Activated CD8-positive, alpha-beta T cell treated with anti-CD3 and anti-CD28 coated beads for 36 hours (primary cell): ENCODE measurements at regions not wholly inside any gene's neighbourhood (a gene's known extent, or its start where the extent isn't known, plus 50 kb on each side); places are given as distances from the start of the nearest gene placed in this dataset.

Experiments used
- ATAC-seq: fragments of 200-7000 bp; cut with Tn5 transposase; one replicate; pipeline ENCODE4 v1.10.0; 2021; ENCODE audit warnings: mild to moderate bottlenecking, moderate library complexity
- CTCF ChIA-PET: fragments of 350-600 bp; sonication (Branson Sonifier 250); formaldehyde crosslinking; loops from one replicate; lab custom pipeline; 2021; ENCODE audit warnings: antibody characterized with exemption; lab: Charles Lee
- POLR2A ChIA-PET: fragments of 350-600 bp; sonication (Branson Sonifier 250); formaldehyde crosslinking; loops from one replicate; lab custom pipeline; 2021; ENCODE audit warnings: antibody characterized with exemption; lab: Charles Lee
- DNase-seq: peaks from one replicate; pipeline ENCODE4 v3.0.0-alpha.2; 2020
- H3K27ac Mint-ChIP-seq: one replicate; pipeline ENCODE4 v1.8.0; 2021; ENCODE audit warnings: mild to moderate bottlenecking, mixed read lengths
- H3K27me3 Mint-ChIP-seq: one replicate; pipeline ENCODE4 v1.8.0; 2021; ENCODE audit warnings: mixed read lengths
- H3K36me3 Mint-ChIP-seq: one replicate; pipeline ENCODE4 v1.8.0; 2021; ENCODE audit warnings: low read depth, mixed read lengths
- H3K4me1 Mint-ChIP-seq: one replicate; pipeline ENCODE4 v1.8.0; 2021; ENCODE audit warnings: low read depth, mixed read lengths
- H3K4me3 Mint-ChIP-seq: one replicate; pipeline ENCODE4 v1.8.0; 2021; ENCODE audit warnings: mild to moderate bottlenecking, moderate library complexity, mixed read lengths
- H3K9me3 Mint-ChIP-seq: one replicate; pipeline ENCODE4 v1.8.0; 2021; ENCODE audit warnings: mixed read lengths
- intact Hi-C: fragments of 100-400 bp; cut with micrococcal nuclease; formaldehyde crosslinking; loops from one replicate; pipeline ENCODE4 v1.10.0; 2022
- TF ChIP-seq, protein P1 (sequence below): fragments of 200-600 bp; IDR thresholded peaks from one replicate; pipeline ENCODE4 v1.8.0; 2022; ENCODE audit warnings: antibody characterized with exemption, mild to moderate bottlenecking

DNA sequence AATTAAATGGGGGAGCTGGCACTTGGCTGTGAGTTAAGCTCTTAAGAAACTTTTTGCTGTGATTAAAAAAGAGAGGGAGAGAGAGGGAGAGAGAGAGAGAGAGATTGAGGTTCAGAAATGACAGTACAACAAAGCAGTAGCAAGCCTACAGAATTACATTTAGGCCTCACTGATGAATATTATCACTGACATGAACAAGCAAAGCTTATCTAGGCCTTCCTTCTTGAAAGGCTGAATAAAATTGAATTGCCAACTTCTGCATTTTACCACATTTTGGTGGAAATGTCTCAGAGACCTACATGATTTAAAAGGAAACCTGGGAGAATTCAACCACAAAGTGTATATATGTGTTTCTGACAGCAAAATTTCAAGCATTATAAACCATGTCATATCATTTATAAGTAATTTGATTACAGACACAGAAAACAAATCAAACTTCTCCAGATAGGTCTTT, 530.8 kb downstream of the SOX2 start:
- CTCF ChIA-PET = no interaction called here
- TF ChIP-seq, protein P1, sequence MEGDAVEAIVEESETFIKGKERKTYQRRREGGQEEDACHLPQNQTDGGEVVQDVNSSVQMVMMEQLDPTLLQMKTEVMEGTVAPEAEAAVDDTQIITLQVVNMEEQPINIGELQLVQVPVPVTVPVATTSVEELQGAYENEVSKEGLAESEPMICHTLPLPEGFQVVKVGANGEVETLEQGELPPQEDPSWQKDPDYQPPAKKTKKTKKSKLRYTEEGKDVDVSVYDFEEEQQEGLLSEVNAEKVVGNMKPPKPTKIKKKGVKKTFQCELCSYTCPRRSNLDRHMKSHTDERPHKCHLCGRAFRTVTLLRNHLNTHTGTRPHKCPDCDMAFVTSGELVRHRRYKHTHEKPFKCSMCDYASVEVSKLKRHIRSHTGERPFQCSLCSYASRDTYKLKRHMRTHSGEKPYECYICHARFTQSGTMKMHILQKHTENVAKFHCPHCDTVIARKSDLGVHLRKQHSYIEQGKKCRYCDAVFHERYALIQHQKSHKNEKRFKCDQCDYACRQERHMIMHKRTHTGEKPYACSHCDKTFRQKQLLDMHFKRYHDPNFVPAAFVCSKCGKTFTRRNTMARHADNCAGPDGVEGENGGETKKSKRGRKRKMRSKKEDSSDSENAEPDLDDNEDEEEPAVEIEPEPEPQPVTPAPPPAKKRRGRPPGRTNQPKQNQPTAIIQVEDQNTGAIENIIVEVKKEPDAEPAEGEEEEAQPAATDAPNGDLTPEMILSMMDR = no peak
- ATAC-seq = no peak
- H3K4me1 Mint-ChIP-seq = no peaks in the 10 kb centered on the region
- H3K27ac Mint-ChIP-seq = no peak overlapping the region
- intact Hi-C loops = no loop called here
- no peaks in the 10 kb centered on the region for H3K36me3 Mint-ChIP-seq
- POLR2A ChIA-PET = no interaction called here
- no peaks in the 10 kb centered on the region for H3K27me3 Mint-ChIP-seq
- DNase-seq = no peak
- no peak overlapping the region for H3K4me3 Mint-ChIP-seq
- no peaks in the 10 kb centered on the region for H3K9me3 Mint-ChIP-seq

DNA sequence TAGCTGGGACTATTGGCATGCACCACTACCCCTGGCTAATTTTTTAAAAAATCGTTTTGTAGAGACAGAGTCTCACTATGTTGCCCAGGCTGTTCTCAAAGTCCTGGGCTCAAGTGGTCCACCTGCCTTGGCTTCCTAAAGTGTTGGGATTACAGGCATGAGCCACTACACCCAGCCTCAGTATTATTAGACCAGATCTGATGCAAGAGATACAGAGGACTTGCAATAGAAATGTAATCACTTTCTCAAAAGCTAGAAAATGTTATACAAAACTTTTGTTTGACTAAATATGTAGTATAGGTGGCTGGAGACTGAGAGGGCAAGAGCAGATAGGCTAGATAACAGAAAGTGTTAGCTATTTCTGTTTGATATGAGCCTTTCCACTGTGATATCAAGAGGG, 531.9 kb downstream of the SOX2 start:
- ChIA-PET POLR2A (no interaction called here), CTCF (no interaction called here)
- TF ChIP-seq, protein P1 = no peak
- DNase-seq = no peak
- intact Hi-C loops = no loop called here
- no peaks in the 10 kb centered on the region for H3K9me3 Mint-ChIP-seq
- no peak for ATAC-seq
- H3K4me1 Mint-ChIP-seq = no peaks in the 10 kb centered on the region
- H3K27me3 Mint-ChIP-seq = no peaks in the 10 kb centered on the region
- H3K36me3 Mint-ChIP-seq = no peaks in the 10 kb centered on the region
- no peak overlapping the region for H3K4me3 Mint-ChIP-seq
- H3K27ac Mint-ChIP-seq = no peak overlapping the region

DNA sequence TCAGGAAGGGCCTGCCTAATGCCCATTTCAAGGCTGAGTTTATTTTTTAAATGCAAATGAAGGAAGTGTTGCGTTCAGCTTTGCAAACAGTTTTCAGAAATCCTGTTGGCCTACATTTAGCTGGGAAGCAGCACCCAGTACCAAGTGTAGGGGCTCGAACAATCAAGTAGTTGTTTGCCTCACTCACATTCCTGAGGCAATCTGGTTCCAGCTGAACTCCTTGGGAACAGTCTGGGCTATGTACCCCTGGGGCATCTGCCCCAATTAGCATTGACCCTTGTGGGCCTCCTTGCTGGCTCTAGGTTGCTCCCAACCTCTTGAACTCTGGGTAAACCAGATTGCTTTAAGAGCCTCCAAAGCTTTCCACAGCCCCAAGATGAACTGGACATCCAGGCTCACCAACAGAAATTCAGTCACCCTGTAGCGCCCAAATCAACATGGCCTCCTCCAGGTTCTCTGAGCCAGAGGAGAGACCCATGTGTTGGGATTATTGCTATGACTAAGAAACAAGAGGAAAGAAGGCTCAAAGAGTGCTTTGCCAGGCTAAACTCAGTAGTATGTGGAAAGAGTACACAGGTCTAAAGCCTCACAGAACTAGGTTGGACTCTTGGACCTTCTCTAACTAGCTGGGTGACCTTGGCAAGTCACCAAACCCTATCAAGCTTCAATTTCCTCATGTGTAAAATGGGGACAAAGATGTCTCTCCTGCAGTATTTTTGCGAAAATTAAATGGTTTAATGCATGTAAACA, 532.7 kb downstream of the SOX2 start:
- POLR2A ChIA-PET = no interaction called here
- TF ChIP-seq, protein P1 = no peak
- DNase-seq (no peak), ATAC-seq (no peak)
- CTCF ChIA-PET = no interaction called here
- Mint-ChIP-seq H3K9me3 (no peaks in the 10 kb centered on the region), H3K36me3 (no peaks in the 10 kb centered on the region), H3K4me3 (no peak overlapping the region), H3K27ac (no peak overlapping the region), H3K27me3 (no peaks in the 10 kb centered on the region), H3K4me1 (no peaks in the 10 kb centered on the region)
- intact Hi-C loops = no loop called here

DNA sequence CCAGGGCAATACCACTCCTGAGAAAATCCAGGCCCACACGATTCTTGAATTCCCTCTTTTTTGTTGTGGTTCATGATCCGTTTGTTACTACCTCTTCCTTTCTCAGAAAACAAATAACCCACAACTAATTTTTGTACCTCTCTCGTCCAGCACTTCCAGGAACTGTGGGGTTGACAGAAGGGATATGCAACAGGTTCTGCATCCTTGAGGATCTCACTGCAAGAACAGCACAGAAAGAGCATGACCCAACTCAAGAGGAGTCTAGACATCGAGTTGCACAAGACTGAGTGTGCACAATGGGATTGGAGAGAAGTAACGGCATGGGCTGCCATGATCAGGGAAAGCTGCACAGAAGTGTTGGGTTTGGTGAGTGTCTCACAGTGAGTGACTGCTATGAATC, 533.3 kb downstream of the SOX2 start:
- POLR2A ChIA-PET = no interaction called here
- no peaks in the 10 kb centered on the region for H3K4me1 Mint-ChIP-seq
- CTCF ChIA-PET = no interaction called here

DNA sequence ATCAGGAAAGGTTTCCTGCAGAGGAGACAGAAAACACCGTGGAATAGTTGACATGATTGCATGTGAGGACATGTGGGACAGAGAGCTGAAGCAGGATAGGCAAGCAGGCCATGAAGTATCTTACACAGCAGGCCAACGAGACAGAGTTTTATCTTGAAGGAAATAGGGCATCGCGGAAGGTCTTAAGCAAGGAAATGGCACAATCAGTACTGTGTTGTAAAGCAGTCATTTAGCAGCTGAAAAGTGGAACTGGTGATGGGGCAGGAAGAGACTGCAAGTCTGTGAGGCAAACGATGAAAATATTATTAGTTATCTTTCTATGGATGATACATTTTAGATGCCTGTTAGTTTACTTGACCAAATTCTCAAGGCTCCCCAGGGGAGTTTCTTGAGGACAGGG, 535.1 kb downstream of the SOX2 start:
- ATAC-seq = no peak
- H3K4me1 Mint-ChIP-seq = no peaks in the 10 kb centered on the region
- no peaks in the 10 kb centered on the region for H3K27me3 Mint-ChIP-seq
- intact Hi-C loops = no loop called here
- ChIA-PET CTCF (no interaction called here), POLR2A (no interaction called here)
- H3K4me3 Mint-ChIP-seq = no peak overlapping the region
- H3K27ac Mint-ChIP-seq = no peak overlapping the region
- no peaks in the 10 kb centered on the region for H3K9me3 Mint-ChIP-seq
- no peaks in the 10 kb centered on the region for H3K36me3 Mint-ChIP-seq
- DNase-seq = no peak
- TF ChIP-seq, protein P1 = no peak

More for the DNA sequence above, 533.3 kb downstream of the SOX2 start:
- no peaks in the 10 kb centered on the region for H3K36me3 Mint-ChIP-seq
- H3K27ac Mint-ChIP-seq = no peak overlapping the region
- H3K4me3 Mint-ChIP-seq = no peak overlapping the region
- no peaks in the 10 kb centered on the region for H3K9me3 Mint-ChIP-seq
- intact Hi-C loops = no loop called here
- H3K27me3 Mint-ChIP-seq = no peaks in the 10 kb centered on the region
- ATAC-seq = no peak
- DNase-seq = no peak
- TF ChIP-seq, protein P1 = no peak
